ENCODE measurements at regions not wholly inside any gene's neighbourhood (a gene's known extent, or its start where the extent isn't known, plus 50 kb on each side); places are given as distances from the start of the nearest gene placed in this dataset.

DNA sequence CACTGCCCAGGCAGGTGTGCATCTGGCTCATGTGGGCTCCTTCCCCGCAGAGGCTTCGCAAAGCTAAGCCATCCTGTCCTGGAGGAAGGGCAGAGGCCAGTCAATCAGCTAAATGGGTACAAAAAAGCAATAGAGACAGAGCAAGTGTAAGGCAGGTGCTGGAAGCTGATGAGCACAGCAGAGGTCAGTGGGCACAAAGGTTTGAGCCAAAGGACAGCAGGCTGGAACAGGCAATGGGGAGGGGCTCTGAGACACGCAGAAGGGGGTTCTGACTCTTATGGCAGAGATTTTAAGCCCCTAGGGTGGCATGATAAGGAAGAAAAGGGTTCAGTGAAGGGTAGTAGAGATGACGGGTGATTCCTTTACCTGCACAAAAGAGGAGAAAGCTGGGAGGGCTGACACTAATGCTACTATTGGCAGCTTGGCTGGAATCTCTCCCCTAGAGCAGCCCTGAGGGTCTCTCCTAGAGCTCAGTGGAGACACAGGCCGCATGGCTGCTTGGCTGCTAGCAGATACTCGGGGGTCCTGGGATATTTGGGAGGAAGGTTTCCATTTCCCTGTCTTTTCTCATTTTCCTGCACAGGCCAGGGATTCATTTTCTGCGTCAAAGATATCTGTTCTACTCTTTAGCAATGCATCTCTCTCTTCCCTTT, 132.4 kb downstream of the MYCN start:
- no TSS peak for BruUV-seq (replicated peaks)
- TF ChIP-seq, protein P1, sequence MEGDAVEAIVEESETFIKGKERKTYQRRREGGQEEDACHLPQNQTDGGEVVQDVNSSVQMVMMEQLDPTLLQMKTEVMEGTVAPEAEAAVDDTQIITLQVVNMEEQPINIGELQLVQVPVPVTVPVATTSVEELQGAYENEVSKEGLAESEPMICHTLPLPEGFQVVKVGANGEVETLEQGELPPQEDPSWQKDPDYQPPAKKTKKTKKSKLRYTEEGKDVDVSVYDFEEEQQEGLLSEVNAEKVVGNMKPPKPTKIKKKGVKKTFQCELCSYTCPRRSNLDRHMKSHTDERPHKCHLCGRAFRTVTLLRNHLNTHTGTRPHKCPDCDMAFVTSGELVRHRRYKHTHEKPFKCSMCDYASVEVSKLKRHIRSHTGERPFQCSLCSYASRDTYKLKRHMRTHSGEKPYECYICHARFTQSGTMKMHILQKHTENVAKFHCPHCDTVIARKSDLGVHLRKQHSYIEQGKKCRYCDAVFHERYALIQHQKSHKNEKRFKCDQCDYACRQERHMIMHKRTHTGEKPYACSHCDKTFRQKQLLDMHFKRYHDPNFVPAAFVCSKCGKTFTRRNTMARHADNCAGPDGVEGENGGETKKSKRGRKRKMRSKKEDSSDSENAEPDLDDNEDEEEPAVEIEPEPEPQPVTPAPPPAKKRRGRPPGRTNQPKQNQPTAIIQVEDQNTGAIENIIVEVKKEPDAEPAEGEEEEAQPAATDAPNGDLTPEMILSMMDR (IDR thresholded peaks at IDR 0.05; ENCODE audit: unreplicated experiment), result no peak
- Mint-ChIP-seq H3K4me1 (ENCODE audit: low read depth, unreplicated experiment) (no peaks in the 10 kb centered on the region), H3K27me3 (ENCODE audit: unreplicated experiment) (no peaks in the 10 kb centered on the region), H3K4me3 (ENCODE audit: low read depth, unreplicated experiment) (no peak overlapping the region), H3K27ac (ENCODE audit: unreplicated experiment) (no peak overlapping the region), H3K9me3 (ENCODE audit: low read depth, unreplicated experiment) (no peaks in the 10 kb centered on the region), H3K36me3 (ENCODE audit: insufficient read depth, unreplicated experiment) (no peaks in the 10 kb centered on the region)
- DNase-seq, result no peak
- intact Hi-C loops (cut with micrococcal nuclease; ENCODE audit: unreplicated experiment), result loop anchor here (5.0 kb wide), 1 partner anchor 130 kb away; the partner anchor contains the start of gene MYCN
- CTCF ChIA-PET, result no interaction called here

DNA sequence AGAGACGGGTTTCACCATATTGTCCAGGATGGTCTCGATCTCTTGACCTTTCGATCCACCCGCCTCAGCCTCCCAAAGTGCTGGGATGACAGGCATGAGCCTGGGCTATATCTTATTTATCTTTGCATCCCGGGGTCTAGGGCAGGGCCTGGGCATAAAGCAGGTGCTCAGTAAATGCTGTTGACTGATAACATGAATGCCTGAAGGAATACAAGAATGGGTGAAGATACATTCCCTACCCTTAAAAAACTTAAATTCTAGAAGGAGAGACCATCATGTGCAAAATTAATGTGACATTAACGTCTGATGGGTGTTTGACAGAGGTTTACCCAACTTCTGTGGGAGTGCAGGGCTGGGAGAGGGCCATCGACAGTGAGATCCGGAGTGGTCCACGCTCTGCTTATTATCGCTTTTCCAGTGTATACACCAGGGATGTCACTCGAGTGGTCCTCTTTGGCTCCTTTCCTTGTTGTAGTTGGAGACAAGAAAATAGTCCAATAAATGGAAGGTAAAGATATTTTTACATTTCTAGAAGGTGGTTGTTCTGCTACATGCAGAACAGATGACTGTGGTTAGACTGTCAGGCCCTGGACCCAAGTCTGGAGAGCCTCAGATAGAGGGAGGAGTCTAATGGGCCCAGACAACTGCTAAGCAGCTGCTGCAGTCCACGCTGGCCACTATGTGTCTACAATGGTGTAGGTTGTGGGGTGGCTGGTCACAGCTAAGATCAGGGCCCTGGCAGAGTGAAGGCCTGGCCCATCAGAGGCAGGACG, 131.7 kb downstream of the MYCN start:
- Mint-ChIP-seq H3K27ac (ENCODE audit: unreplicated experiment) (no peak overlapping the region), H3K36me3 (ENCODE audit: insufficient read depth, unreplicated experiment) (no peaks in the 10 kb centered on the region), H3K27me3 (ENCODE audit: unreplicated experiment) (no peaks in the 10 kb centered on the region), H3K9me3 (ENCODE audit: low read depth, unreplicated experiment) (no peaks in the 10 kb centered on the region), H3K4me1 (ENCODE audit: low read depth, unreplicated experiment) (no peaks in the 10 kb centered on the region), H3K4me3 (ENCODE audit: low read depth, unreplicated experiment) (no peak overlapping the region)
- intact Hi-C loops (cut with micrococcal nuclease; ENCODE audit: unreplicated experiment), result loop anchor here (5.0 kb wide), 1 partner anchor 130 kb away; the partner anchor contains the start of gene MYCN
- TF ChIP-seq, protein P1 (IDR thresholded peaks at IDR 0.05; ENCODE audit: unreplicated experiment), result no peak
- DNase-seq, result no peak
- no TSS peak for BruUV-seq (replicated peaks)
- CTCF ChIA-PET, result no interaction called here

DNA sequence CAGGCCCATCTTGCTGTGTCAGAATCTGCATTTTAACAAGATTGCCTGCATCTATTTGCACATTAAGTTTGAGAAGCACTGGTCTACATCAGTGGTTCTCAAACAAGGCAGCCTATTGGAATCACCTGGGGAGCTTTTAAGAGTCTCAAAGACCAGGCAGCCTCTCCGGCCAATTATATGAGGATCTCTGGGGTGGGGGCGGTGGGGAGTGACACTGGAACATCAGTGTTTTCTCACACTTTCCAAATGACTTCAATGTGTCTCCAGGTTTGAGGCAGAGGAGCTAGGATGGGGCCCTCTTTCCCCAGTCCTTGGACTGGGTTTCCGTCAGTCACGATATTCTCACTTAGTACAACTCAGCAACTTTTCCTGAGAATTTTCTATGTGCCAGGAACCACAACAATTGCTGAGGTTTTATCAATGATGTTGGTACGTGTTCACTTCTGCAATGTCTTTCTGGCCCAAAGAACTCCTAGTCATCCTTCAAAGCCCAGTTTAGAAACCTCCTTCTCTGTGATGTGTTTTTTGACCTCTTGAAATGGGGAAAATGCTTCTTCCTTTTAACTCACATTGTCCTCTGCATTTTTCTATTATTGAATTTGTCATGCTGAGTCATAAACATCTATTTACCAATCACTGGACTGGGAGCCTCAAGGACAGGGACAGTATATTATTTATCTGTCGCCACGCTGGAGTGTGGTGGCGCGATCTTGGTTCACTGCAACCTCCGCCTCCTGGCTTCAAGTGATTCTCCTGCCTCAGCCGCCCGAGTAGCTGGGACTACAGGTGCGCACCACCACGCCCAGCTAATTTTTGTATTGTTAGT, 130.9 kb downstream of the MYCN start:
- H3K9me3 Mint-ChIP-seq (ENCODE audit: low read depth, unreplicated experiment), result no peaks in the 10 kb centered on the region
- CTCF ChIA-PET, result no interaction called here

DNA sequence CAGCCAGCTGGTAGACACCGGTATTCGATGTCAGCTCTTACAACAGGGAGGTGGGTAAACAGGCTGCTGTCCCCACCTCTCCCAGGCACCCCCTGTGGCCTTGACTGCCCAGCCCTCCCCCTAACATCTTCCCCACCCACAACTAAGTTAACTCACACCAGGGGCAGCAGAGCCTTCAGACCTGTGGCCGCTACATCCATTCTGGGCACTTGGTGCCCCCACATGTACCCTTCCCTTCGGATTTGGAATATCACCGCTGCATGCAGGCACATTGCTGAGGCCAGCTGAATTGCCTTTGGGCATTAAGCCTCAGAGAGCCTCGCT, 130.3 kb downstream of the MYCN start:
- intact Hi-C loops (cut with micrococcal nuclease; ENCODE audit: unreplicated experiment), result loop anchor here (5.0 kb wide), 1 partner anchor 128 kb away; the partner anchor contains the start of gene MYCN
- H3K27me3 Mint-ChIP-seq (ENCODE audit: unreplicated experiment), result no peaks in the 10 kb centered on the region
- no peak overlapping the region for H3K27ac Mint-ChIP-seq (ENCODE audit: unreplicated experiment)
- no peaks in the 10 kb centered on the region for H3K36me3 Mint-ChIP-seq (ENCODE audit: insufficient read depth, unreplicated experiment)
- CTCF ChIA-PET, result no interaction called here
- BruUV-seq (replicated peaks), result no TSS peak
- no peak for DNase-seq
- TF ChIP-seq, protein P1 (IDR thresholded peaks at IDR 0.05; ENCODE audit: unreplicated experiment), result no peak
- no peaks in the 10 kb centered on the region for H3K4me1 Mint-ChIP-seq (ENCODE audit: low read depth, unreplicated experiment)
- no peak overlapping the region for H3K4me3 Mint-ChIP-seq (ENCODE audit: low read depth, unreplicated experiment)
- no peaks in the 10 kb centered on the region for H3K9me3 Mint-ChIP-seq (ENCODE audit: low read depth, unreplicated experiment)

More for the DNA sequence above, 130.9 kb downstream of the MYCN start:
- intact Hi-C loops (cut with micrococcal nuclease; ENCODE audit: unreplicated experiment), result loop anchor here (5.0 kb wide), 1 partner anchor 129 kb away; the partner anchor contains the start of gene MYCN
- H3K27ac Mint-ChIP-seq (ENCODE audit: unreplicated experiment), result no peak overlapping the region
- TF ChIP-seq, protein P1 (IDR thresholded peaks at IDR 0.05; ENCODE audit: unreplicated experiment), result no peak
- H3K27me3 Mint-ChIP-seq (ENCODE audit: unreplicated experiment), result no peaks in the 10 kb centered on the region
- no peak overlapping the region for H3K4me3 Mint-ChIP-seq (ENCODE audit: low read depth, unreplicated experiment)
- no peaks in the 10 kb centered on the region for H3K4me1 Mint-ChIP-seq (ENCODE audit: low read depth, unreplicated experiment)
- H3K36me3 Mint-ChIP-seq (ENCODE audit: insufficient read depth, unreplicated experiment), result no peaks in the 10 kb centered on the region
- no TSS peak for BruUV-seq (replicated peaks)
- DNase-seq, result no peak

All from Calu3 (cell line).